ENCODE measurements at regions not wholly inside any gene's neighbourhood (a gene's known extent, or its start where the extent isn't known, plus 50 kb on each side); places are given as distances from the start of the nearest gene placed in this dataset.

GRCh38 chr4:151908734-151909497 is 148.1 kb upstream of the GATB start:
- TF ChIP-seq REST (IDR thresholded peaks at IDR 0.05; ENCODE audit: low read depth) (no peak), USF1 (IDR thresholded peaks at IDR 0.05) (no peak), TEAD4 (IDR thresholded peaks at IDR 0.05) (no peak), NFIC (IDR thresholded peaks at IDR 0.05) (no peak), EP300 (IDR thresholded peaks at IDR 0.05; ENCODE audit: borderline replicate concordance) (no peak), RAD21 (IDR thresholded peaks at IDR 0.05; ENCODE audit: low read depth) (no peak), YY1 (IDR thresholded peaks at IDR 0.05; ENCODE audit: low read depth) (no peak), CREB1 (IDR thresholded peaks at IDR 0.05; ENCODE audit: low read depth) (no peak), FOXM1 (IDR thresholded peaks at IDR 0.05; ENCODE audit: borderline replicate concordance, low read depth) (no peak), MAX (IDR thresholded peaks at IDR 0.05) (no peak), ZBTB7A (IDR thresholded peaks at IDR 0.05; ENCODE audit: low read depth) (no peak), TCF12 (IDR thresholded peaks at IDR 0.05; ENCODE audit: low read depth) (no peak), TAF1 (IDR thresholded peaks at IDR 0.05; ENCODE audit: low read depth) (no peak), CEBPB (IDR thresholded peaks at IDR 0.05) (no peak), EGR1 (IDR thresholded peaks at IDR 0.05) (no peak)

GRCh38 chr4:151908201-151908600 is 147.4 kb upstream of the GATB start:
- TF ChIP-seq CREB1 (IDR thresholded peaks at IDR 0.05; ENCODE audit: low read depth) (no peak), USF1 (IDR thresholded peaks at IDR 0.05) (no peak), EP300 (IDR thresholded peaks at IDR 0.05; ENCODE audit: borderline replicate concordance) (no peak), RAD21 (IDR thresholded peaks at IDR 0.05; ENCODE audit: low read depth) (no peak), REST (IDR thresholded peaks at IDR 0.05; ENCODE audit: low read depth) (no peak), NFIC (IDR thresholded peaks at IDR 0.05) (no peak), CEBPB (IDR thresholded peaks at IDR 0.05) (no peak), TAF1 (IDR thresholded peaks at IDR 0.05; ENCODE audit: low read depth) (no peak), MAX (IDR thresholded peaks at IDR 0.05) (no peak), YY1 (IDR thresholded peaks at IDR 0.05; ENCODE audit: low read depth) (no peak), TEAD4 (IDR thresholded peaks at IDR 0.05) (no peak), TCF12 (IDR thresholded peaks at IDR 0.05; ENCODE audit: low read depth) (no peak), ZBTB7A (IDR thresholded peaks at IDR 0.05; ENCODE audit: low read depth) (no peak), EGR1 (IDR thresholded peaks at IDR 0.05) (no peak), FOXM1 (IDR thresholded peaks at IDR 0.05; ENCODE audit: borderline replicate concordance, low read depth) (no peak)

- TF ChIP-seq USF1 (IDR thresholded peaks at IDR 0.05), result no peak
- no peak for TF ChIP-seq YY1 (IDR thresholded peaks at IDR 0.05; ENCODE audit: low read depth)
- no peak for TF ChIP-seq ZBTB7A (IDR thresholded peaks at IDR 0.05; ENCODE audit: low read depth)
- TF ChIP-seq MAX (IDR thresholded peaks at IDR 0.05), result no peak
- no peak for TF ChIP-seq TAF1 (IDR thresholded peaks at IDR 0.05; ENCODE audit: low read depth)
- TF ChIP-seq TCF12 (IDR thresholded peaks at IDR 0.05; ENCODE audit: low read depth), result no peak
- TF ChIP-seq REST (IDR thresholded peaks at IDR 0.05; ENCODE audit: low read depth), result no peak
- no peak for TF ChIP-seq EGR1 (IDR thresholded peaks at IDR 0.05)
- no peak for TF ChIP-seq FOXM1 (IDR thresholded peaks at IDR 0.05; ENCODE audit: borderline replicate concordance, low read depth)
- TF ChIP-seq CEBPB (IDR thresholded peaks at IDR 0.05), result no peak
- TF ChIP-seq NFIC (IDR thresholded peaks at IDR 0.05), result no peak
- TF ChIP-seq EP300 (IDR thresholded peaks at IDR 0.05; ENCODE audit: borderline replicate concordance), result no peak
- TF ChIP-seq RAD21 (IDR thresholded peaks at IDR 0.05; ENCODE audit: low read depth), result no peak
- TF ChIP-seq CREB1 (IDR thresholded peaks at IDR 0.05; ENCODE audit: low read depth), result no peak
- TF ChIP-seq TEAD4 (IDR thresholded peaks at IDR 0.05), result no peak
These were observed 145.6 kb upstream of the GATB start for GRCh38 chr4:151906438-151906837.
